Neural progenitor cell (in vitro differentiated cells): ENCODE measurements at regions not wholly inside any gene's neighbourhood (a gene's known extent, or its start where the extent isn't known, plus 50 kb on each side); places are given as distances from the start of the nearest gene placed in this dataset.

Source experiments
- EZH2 ChIP-seq: fragments of 200-600 bp; sonication (generic); IDR thresholded peaks from 2 replicates; pipeline ENCODE4 v1.6.1; 2017; ENCODE audit warnings: antibody characterized with exemption, mild to moderate bottlenecking, moderate library complexity
- EZH2phosphoT487 ChIP-seq: fragments of 200-600 bp; sonication (generic); IDR thresholded peaks from 2 replicates; pipeline ENCODE4 v1.6.1; 2017; ENCODE audit warnings: antibody characterized with exemption
- TF ChIP-seq, protein P1 (sequence below): fragments of 200-600 bp; sonication (generic); IDR thresholded peaks from 2 replicates; pipeline ENCODE4 v1.5.1; 2017; ENCODE audit warnings: antibody characterized with exemption, mild to moderate bottlenecking

DNA sequence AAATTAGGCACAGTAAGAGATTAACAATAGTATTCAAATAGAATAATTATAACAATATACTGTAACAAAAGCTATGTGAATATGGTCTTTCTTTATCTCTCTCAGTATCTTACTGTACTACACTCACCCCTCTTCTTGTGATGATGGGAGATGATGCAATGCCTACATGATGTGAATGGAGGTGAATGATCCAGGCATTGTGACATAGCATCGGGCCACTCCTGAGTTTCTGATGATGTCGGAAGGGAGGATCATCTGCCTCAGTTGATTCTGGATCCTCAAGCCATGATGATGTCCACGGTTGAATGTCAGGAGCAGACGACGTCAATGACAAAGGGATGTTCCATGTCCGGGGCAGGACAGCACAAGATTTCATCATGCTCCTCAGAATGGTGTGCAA lies 268.3 kb upstream of the MGAT5 start:
- TF ChIP-seq, protein P1, sequence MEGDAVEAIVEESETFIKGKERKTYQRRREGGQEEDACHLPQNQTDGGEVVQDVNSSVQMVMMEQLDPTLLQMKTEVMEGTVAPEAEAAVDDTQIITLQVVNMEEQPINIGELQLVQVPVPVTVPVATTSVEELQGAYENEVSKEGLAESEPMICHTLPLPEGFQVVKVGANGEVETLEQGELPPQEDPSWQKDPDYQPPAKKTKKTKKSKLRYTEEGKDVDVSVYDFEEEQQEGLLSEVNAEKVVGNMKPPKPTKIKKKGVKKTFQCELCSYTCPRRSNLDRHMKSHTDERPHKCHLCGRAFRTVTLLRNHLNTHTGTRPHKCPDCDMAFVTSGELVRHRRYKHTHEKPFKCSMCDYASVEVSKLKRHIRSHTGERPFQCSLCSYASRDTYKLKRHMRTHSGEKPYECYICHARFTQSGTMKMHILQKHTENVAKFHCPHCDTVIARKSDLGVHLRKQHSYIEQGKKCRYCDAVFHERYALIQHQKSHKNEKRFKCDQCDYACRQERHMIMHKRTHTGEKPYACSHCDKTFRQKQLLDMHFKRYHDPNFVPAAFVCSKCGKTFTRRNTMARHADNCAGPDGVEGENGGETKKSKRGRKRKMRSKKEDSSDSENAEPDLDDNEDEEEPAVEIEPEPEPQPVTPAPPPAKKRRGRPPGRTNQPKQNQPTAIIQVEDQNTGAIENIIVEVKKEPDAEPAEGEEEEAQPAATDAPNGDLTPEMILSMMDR: no peak
- TF ChIP-seq EZH2: no peak
- no peak for TF ChIP-seq EZH2phosphoT487
